ENCODE measurements at regions not wholly inside any gene's neighbourhood (a gene's known extent, or its start where the extent isn't known, plus 50 kb on each side); places are given as distances from the start of the nearest gene placed in this dataset.

GRCh38 chrX:39298821-39299220 lies 497.6 kb downstream of the MID1IP1 start:
- Histone ChIP-seq H3K4me1 (ENCODE audit: control insufficient read depth in 1 of 2, insufficient read depth in 2 of 2, low read depth in 1 of 2, low read length in 1 of 2) (no peaks in the 10 kb centered on the region), H3K36me3 (replicated peaks in 1 of 2; ENCODE audit: control insufficient read depth in 1 of 2, insufficient read depth in 2 of 2, low read length in 1 of 2) (no peaks in the 10 kb centered on the region), H3K4me2 (no peak overlapping the region), H3K79me2 (ENCODE audit: insufficient read depth) (no peaks in the 10 kb centered on the region), H3K27ac (ENCODE audit: low read depth in 2 of 2, low read length in 1 of 2) (no peak overlapping the region), H3K9me2 (no peaks in the 10 kb centered on the region), H3F3A (replicated peaks; ENCODE audit: insufficient read depth) (no peaks in the 10 kb centered on the region), H3K27me3 (ENCODE audit: insufficient read depth) (no peaks in the 10 kb centered on the region; the same call in 1 of the 2 replicates), H3K9ac (no peak overlapping the region), H4K20me1 (ENCODE audit: insufficient read depth) (no peaks in the 10 kb centered on the region), H3K9me3 (no peaks in the 10 kb centered on the region), H3K4me3 (ENCODE audit: low read depth in 2 of 2, low read length in 1 of 2) (no peak overlapping the region), H2AFZ (ENCODE audit: low read depth) (no peak overlapping the region)
- TF ChIP-seq TEAD4 (IDR thresholded peaks at IDR 0.05; ENCODE audit: borderline replicate concordance, insufficient read depth) (no peak), RXRA (IDR thresholded peaks at IDR 0.05; ENCODE audit: borderline replicate concordance, low read depth) (no peak), MXI1 (IDR thresholded peaks at IDR 0.05; ENCODE audit: low read depth, low read length) (no peak), FOXM1 (IDR thresholded peaks at IDR 0.05; ENCODE audit: low read depth) (no peak), GABPA (IDR thresholded peaks at IDR 0.05; ENCODE audit: low read depth) (no peak), TCF12 (IDR thresholded peaks at IDR 0.05) (no peak), PBX3 (IDR thresholded peaks at IDR 0.05) (no peak), REST (IDR thresholded peaks at IDR 0.05; ENCODE audit: low read depth, low read length) (no peak)
- TF ChIP-seq, protein P1, sequence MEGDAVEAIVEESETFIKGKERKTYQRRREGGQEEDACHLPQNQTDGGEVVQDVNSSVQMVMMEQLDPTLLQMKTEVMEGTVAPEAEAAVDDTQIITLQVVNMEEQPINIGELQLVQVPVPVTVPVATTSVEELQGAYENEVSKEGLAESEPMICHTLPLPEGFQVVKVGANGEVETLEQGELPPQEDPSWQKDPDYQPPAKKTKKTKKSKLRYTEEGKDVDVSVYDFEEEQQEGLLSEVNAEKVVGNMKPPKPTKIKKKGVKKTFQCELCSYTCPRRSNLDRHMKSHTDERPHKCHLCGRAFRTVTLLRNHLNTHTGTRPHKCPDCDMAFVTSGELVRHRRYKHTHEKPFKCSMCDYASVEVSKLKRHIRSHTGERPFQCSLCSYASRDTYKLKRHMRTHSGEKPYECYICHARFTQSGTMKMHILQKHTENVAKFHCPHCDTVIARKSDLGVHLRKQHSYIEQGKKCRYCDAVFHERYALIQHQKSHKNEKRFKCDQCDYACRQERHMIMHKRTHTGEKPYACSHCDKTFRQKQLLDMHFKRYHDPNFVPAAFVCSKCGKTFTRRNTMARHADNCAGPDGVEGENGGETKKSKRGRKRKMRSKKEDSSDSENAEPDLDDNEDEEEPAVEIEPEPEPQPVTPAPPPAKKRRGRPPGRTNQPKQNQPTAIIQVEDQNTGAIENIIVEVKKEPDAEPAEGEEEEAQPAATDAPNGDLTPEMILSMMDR (IDR thresholded peaks at IDR 0.05): no peak
- ChIA-PET CTCF (no interaction called here), POLR2A (no interaction called here)
- 37% methylated on average over 2 of the region's 2 CpGs for WGBS (ENCODE audit: low lambda C conversion rate)
- no peak for DNase-seq

- H4K20me1 ChIP-seq (ENCODE audit: insufficient read depth): no peaks in the 10 kb centered on the region
- no peak for DNase-seq
- no peaks in the 10 kb centered on the region for H3K9me2 ChIP-seq
- no peak overlapping the region for H3K27ac ChIP-seq (ENCODE audit: low read depth in 2 of 2, low read length in 1 of 2)
- H3K4me2 ChIP-seq: no peak overlapping the region
- no peaks in the 10 kb centered on the region for H3F3A ChIP-seq (replicated peaks; ENCODE audit: insufficient read depth)
- H3K4me1 ChIP-seq (ENCODE audit: control insufficient read depth in 1 of 2, insufficient read depth in 2 of 2, low read depth in 1 of 2, low read length in 1 of 2): no peaks in the 10 kb centered on the region
- no peak overlapping the region for H3K9ac ChIP-seq
- WGBS (ENCODE audit: low lambda C conversion rate): 5% methylated on average over 2 of the region's 2 CpGs
- no peaks in the 10 kb centered on the region for H3K36me3 ChIP-seq (replicated peaks in 1 of 2; ENCODE audit: control insufficient read depth in 1 of 2, insufficient read depth in 2 of 2, low read length in 1 of 2)
- ChIA-PET POLR2A (no interaction called here), CTCF (interaction anchor here (0.7 kb wide), 1 partner anchor 380 kb away, joined by 3 read pairs; no protein-coding TSS in a partner anchor)
- no peak overlapping the region for H3K4me3 ChIP-seq (ENCODE audit: low read depth in 2 of 2, low read length in 1 of 2)
- H3K27me3 ChIP-seq (ENCODE audit: insufficient read depth): no peaks in the 10 kb centered on the region; the same call in 1 of the 2 replicates
- no peaks in the 10 kb centered on the region for H3K9me3 ChIP-seq
- no peak overlapping the region for H2AFZ ChIP-seq (ENCODE audit: low read depth)
- H3K79me2 ChIP-seq (ENCODE audit: insufficient read depth): no peaks in the 10 kb centered on the region
- TF ChIP-seq RFX5 (IDR thresholded peaks at IDR 0.05; ENCODE audit: low read length) (no peak), PBX3 (IDR thresholded peaks at IDR 0.05) (no peak), FOXM1 (IDR thresholded peaks at IDR 0.05; ENCODE audit: low read depth) (no peak), TAF1 (IDR thresholded peaks at IDR 0.05; ENCODE audit: borderline replicate concordance, low read depth, low read length) (no peak), POLR2AphosphoS5 (IDR thresholded peaks at IDR 0.05; ENCODE audit: low read depth, low read length) (no peak), YY1 (IDR thresholded peaks at IDR 0.05; ENCODE audit: low read depth) (no peak), FOSL2 (IDR thresholded peaks at IDR 0.05; ENCODE audit: borderline replicate concordance, low read depth) (no peak), MAX (IDR thresholded peaks at IDR 0.05; ENCODE audit: low read depth) (no peak), MEF2A (IDR thresholded peaks at IDR 0.05; ENCODE audit: borderline replicate concordance, low read depth) (no peak), RAD21 (IDR thresholded peaks at IDR 0.05; ENCODE audit: low read length) (no peak), SIN3A (IDR thresholded peaks at IDR 0.05; ENCODE audit: borderline replicate concordance, low read depth, low read length) (no peak), TCF12 (IDR thresholded peaks at IDR 0.05) (no peak), USF2 (IDR thresholded peaks at IDR 0.05; ENCODE audit: borderline replicate concordance, low read depth, low read length) (no peak), MXI1 (IDR thresholded peaks at IDR 0.05; ENCODE audit: low read depth, low read length) (no peak)
Observed at GRCh38 chrX:39299615-39300014, 498.4 kb downstream of the MID1IP1 start.
